Daoy (cell line): ENCODE measurements at regions not wholly inside any gene's neighbourhood (a gene's known extent, or its start where the extent isn't known, plus 50 kb on each side); places are given as distances from the start of the nearest gene placed in this dataset.

Experiments used
- DNase-seq: peaks from one replicate; pipeline ENCODE4 v3.0.0-alpha.2; 2015; ENCODE audit warnings: low read depth

DNA sequence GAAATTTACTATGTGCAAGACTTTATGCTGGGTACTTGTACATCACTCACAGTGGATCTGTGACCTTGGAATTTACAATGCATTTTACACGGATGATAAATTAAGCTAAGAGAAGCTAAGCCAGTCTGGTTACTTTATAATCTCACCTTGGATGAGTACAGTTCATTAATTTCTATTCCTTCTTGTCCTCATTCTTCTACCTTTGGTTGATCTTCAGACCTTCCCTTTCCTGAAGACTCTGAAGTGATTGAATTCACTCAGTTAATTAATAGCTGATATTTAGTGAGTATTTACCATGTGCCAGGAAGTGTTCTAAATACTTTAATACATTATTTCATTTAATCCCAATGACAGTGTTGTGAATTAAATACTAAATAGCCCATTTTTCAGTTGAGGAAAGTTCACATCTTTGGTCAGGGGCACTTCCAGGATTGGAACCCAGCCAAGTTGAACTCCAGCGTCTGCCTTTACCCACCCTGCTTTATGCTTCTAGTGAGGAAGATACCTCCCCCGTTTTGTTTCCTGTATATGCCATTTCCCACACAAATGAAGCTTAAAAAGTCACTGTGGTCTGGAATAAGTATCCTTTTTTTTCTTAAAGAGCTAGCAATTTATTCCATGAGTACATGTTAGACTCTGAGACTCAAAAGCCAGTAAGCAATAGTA lies 146.6 kb downstream of the TLR5 start:
- DNase-seq, result no peak

DNA sequence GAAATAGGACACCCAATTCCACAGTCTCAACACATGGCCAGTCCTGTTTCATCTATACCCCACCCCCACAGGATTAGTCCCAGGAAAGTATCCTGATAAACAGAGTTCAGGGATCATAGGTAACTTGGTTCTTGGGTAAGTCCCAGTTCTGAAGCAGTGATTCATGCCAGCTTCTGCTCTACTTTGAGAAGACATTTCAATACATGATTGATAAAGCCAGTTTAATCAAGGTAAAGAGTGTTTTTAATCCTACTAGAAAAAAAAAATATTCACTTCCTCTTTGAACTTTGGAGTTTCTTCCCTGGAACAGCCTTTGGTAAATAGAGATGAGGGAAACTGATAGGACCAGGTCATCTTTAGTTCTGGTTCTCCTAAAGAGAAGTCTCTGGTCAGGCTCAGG lies 142.4 kb downstream of the TLR5 start:
- DNase-seq, result no peak

DNA sequence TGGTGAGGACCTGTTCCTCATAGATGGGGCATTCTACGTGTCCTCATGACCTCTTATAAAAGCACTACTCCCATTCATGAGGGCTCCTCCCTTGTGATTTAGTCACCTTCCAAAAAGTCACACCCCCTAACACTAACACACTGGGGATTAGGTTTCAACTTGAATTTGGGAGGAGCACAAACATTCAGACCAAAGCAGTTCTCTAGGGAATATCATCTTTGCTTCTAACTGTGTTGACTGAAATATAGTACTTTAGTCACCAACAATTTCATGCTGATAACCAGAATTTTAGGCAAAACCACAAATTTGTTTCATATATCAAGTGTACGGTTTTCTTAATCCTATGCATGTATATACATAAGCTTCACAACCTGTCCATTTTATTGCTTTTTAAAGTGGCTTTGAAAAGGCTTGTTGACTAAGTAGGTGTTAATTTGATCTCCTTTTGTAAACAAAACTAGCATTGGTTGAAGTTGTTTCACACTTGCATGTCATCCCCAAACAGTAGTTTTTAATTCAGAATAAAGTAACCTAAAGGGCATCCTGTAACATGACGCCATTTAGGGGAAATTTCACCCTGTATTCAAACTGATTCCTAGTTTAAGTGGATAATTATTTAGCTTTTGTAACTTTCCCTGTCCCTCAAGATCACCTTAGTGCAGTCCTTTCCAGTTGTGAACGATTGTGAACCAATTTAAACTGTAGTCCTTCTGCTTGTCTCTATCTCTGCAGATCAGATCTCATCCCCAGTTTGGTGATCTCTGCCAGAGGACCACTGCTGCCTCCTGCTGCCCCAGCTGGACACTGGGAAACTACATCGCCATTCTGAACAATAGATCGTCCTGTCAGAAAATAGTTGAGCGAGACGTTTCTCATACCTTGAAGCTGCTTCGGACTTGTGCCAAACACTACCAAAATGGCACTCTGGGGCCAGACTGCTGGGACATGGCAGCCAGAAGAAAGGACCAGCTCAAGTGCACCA lies 141.1 kb downstream of the TLR5 start:
- DNase-seq, result peak; percentile 36

DNA sequence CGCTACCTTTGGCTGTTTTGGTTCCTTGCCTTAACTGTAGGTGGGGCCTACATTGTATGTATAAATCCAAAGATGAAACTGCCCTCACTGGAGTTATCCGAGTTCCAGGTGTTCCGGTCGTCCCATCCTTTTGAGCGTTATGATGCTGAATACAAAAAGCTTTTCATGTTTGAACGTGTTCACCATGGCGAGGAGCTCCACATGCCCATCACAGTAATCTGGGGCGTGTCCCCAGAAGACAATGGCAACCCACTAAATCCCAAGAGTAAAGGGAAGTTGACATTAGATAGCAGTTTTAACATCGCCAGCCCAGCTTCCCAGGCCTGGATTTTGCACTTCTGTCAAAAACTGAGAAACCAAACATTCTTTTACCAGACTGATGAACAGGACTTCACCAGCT lies 139.5 kb downstream of the TLR5 start:
- DNase-seq, result no peak

DNA sequence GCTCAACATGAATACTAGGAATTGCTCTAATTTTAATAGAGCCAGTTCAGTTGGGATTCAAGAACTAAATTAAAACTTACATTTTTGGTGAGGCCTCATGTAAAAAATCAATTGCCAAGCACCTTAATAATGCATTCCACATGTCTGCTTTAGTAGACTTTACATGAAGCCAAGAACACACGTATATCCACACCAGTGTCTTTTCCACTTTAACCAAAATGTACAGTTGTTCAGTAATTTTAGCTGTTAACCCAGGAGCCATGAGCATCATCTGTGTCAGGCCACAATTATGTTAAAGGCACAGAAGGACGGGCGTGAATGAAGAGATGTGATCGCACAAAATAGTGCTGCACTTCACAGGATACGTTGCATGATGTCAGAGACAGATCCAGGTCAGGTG lies 136.7 kb downstream of the TLR5 start:
- DNase-seq, result no peak

DNA sequence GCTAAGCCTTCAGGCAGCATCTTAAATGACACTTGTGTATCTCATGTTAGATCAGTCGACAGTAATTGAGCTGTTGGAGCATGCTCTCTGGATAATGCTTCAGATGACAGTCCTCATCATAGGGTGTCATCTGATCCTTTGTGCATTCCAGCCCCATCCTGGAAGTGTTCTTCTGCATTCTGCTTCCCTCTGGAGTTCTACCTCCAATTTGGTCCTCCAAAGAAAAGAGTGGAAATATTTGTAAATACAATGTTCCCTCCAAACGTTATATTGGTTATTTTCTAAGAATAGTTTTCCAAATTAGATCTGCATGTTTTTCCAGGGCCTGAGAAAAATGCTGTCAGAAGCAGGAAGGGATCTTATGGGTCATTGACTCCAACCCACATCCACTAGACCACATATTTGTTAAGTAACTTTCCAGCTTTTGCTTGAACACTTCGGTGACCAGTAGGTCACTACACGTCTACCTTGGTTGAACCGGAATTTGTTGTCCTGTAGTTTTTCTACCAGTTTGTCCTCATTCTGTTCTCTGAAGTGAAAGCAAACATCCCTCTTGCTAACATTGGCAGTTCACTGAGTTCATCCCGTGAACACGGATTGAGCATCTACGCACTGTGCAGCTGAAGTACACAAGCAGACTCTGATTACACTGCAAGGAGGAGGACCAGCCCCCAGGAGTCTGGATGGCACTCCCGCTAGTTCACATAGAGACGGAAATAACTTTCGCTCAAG lies 136.0 kb downstream of the TLR5 start:
- no peak for DNase-seq

DNA sequence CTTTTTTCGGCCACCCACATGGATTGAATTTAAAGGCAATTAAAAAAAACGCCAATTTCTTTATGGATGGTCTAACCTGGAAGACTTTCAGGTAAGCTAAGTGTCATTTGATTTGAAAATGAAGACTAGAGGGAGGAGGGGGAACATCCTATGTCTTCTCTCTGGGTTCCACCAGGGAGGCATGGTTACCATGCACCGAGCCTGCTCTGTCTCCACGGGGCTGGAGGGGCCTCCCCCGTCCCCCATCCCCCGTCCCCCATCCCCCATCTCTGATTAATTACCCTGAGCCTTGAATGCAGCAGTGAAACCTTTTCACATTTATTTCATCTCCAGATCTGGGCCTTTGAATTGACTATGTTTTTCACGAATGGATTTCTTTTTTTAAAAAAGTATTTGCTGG lies 135.1 kb downstream of the TLR5 start:
- no peak for DNase-seq

DNA sequence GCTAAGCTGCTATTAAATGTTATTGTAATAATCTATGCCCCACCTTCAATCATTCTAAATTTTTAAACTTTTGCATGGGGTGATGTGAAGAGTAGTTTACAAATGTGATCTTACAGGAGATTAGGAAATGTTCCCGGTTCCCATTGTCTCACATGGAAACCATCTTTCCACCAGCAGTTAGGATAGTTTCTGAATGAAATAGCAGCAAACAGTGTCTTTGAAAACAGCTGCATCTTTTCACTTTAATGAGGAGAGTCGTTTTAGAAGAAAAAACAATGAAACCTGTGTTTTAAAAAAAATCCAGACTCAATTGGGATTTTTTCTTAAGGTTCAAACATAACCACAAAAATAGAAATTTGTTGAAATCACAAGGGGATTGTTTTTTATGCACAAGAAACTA lies 134.2 kb downstream of the TLR5 start:
- no peak for DNase-seq

DNA sequence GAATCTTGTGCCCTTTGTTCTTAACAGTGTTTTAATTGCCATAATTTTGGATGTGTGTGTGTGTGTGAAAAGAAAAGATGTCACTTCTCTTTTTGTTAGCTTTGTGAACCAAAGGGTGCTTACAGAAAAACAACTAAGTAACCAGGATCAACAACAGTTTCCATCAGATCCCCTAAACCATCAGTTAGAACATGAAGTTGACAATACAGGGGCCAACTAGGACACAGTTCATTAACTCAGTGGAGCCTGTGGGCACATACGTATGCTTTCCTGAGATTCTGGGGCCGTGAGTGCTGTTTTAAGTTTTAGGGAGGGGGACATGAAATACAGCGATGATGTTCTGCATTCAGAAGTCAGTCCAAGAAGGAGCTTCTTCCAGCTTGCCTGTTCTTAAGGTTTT lies 133.6 kb downstream of the TLR5 start:
- no peak for DNase-seq

DNA sequence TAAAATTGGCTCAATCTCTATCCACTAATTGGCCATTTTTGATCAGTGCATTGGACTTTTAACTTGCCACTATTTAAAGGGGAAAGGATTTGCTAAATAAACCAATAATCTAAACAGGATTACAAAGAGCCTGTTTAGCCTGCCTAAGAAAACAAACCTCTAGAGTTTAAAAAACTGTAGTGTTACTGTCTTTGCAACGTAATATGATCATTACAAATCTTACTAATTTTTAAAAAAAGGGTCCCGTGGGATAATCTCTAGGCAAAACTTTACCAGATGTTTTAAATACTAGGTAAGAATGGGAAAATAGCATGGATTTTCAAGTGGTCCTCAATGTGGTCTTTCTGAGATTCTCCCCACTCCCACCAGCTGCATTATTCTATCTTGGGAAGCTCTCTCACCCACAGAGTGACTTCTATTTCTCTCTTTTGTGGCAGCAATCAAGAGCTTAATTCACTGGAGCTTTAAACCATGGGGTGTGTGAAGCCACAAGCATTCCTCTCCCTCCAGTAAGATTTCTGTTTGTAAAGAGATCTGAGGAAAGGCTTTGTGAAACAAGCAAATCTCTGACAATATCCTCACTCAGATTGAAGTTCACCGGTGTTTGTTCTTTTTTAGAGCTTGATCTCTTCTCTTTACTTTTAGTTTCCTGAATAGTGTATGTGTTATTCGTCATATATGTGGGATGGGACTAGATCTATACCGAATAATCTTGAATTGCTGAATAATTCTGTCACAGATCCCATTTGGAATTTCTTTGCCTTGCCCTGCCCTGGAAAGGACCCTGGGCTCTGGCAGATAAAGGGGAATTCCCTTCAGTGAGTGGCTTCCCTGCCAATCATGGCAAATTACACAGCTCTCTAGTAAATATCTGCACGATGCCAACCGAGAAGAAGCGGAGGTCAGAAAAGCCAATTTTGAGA lies 132.2 kb downstream of the TLR5 start:
- no peak for DNase-seq

DNA sequence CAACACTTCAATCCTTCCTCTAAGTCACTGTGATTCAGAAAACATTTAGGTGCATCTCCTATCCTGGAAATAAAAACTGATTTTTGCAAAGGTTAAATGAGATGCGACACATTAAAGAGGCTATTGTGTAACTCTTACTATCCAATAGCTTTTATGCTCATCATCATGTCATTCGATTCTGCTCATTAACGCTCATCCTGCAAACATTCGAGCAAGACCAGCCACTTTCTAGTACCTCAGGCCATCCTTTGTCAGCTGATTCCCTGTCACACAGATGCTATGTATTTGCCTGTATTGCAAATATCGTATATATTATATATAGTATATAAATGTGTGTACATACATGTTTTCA lies 131.6 kb downstream of the TLR5 start:
- no peak for DNase-seq

DNA sequence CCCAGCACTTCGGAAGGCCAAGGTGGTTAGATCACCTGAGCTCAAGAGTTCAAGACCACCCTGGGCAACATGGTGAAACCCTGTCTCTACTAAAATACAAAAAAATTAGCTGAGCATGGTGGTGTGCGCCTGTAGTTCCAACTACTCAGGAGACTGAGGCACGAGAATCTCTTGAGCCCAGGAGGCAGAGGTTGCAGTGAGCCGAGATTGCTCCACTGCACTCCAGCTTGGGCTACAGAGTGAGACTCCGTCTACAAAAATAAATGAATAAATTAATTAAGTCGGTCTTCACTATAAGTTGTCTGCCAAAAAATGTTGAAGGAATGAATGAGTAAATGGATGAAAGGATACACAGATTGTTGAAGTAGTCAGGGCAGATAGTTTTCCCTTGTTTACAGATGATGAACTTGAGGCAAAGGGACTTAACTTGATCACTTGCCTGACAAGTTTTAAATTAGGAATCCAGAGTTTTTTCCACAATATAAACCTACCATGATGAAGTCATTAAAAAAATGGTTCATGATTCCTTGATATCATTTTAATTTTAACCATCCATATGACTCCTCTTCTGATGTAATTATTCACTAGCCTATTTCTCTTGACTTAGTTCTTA lies 130.8 kb downstream of the TLR5 start:
- DNase-seq, result no peak

DNA sequence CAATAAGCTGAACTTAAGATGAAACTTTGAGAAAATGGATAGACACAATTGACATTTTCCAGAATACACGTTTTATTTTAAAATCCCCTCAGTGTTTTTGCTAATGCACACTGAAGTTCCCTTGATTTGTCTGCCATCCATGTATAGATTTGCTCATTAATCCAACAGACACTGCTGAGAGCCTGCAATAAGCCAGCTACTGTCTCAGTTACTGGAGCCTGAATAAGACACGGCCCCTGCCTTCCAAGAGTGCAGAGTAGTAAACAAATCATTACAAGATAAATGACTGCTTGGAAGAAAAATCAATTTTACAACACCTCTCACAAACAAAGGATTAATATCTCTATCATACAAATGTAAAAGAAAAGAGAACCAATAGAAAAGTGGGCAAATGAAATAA lies 130.1 kb downstream of the TLR5 start:
- DNase-seq, result no peak

DNA sequence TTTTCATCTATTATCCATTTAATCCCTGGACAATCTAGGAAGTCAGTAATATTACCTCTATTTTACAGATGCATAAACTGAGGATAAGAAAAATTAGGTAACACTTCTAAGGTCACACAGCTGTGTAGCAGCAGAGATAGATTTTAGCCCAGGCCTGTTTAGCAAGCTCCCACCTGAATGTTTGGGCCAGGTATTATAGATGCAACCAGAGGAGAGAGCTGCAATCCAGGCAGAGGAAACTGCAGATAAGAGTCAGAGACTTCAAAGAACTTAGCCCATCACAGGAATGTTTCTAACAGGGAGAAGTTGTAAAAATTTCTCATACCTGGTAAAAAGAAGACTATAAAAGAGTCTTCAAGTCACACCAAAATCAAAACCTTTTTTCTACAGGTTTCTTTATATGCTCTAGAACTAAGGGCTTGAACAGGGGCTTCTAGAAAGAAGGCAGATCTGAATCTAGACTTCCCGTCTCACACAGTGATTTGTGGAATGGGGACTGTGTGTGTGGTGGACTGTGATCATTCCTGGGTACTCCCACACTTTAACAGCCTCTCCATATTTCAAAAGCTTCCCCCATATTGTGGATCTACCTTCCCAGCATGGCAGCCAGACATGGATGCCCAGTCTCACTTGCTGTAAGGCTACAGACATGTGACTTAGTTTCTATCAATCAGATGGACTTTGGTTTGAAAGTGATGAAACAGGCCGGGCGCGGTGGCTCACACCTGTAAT lies 128.7 kb downstream of the TLR5 start:
- no peak for DNase-seq

DNA sequence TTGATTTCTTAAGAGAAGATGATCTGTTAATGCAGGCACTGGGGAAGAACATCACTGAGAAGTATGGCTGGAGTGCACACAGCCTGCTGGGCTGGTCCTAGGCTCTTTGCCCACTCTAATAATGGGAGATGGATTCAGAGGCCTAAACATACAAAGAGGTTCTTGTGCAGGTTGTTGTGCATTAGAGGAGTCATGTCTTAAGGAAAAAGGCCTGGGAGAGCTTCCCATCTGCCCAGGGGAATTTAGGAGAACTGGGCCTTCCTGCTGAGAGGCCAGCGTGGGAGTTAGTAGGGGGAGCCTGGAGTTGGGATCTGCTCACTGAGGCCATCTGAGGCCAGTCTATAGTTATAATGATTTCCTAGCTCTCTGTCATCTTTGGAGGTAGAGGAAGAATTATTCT lies 126.7 kb downstream of the TLR5 start:
- DNase-seq, result no peak

DNA sequence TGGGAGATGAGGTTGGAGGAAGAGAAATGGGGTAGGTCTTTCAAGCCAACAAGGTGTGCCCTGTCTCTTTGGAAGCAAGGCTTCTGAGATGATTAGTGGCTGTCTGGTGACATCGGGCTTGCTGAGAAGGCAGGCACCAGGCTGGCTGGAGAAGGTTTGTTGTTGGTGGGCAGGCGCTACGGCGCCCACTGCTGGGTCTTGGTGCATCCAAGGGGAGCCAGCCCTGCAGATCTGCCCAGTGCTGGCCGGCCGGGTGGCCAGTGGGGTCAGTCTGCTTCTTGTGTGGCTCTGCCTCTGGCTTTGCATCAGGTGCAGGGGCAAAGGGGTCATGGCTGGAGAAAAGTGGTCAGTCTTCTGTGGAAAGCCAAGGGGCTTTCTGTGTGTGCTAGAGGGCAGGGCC lies 126.2 kb downstream of the TLR5 start:
- DNase-seq, result no peak

DNA sequence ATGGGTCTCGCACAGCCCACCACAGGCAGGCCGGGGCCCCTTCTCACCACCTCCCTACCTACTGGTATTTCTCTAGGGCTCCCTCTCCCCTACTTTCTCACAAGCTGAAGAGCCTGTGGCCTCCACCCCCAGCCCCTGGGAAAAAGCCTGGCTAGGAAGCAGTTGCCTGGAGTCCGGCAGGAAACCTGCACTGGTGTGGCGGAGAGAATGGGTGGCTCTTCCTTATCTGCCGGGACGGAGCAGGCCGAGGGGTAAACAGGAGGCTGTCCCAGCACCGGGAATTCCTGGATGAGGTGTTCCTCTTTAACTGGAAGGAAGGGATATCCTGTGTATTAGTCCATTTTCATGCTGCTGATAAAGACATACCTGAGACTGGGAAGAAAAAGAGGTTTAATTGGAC lies 125.8 kb downstream of the TLR5 start:
- DNase-seq, result no peak

DNA sequence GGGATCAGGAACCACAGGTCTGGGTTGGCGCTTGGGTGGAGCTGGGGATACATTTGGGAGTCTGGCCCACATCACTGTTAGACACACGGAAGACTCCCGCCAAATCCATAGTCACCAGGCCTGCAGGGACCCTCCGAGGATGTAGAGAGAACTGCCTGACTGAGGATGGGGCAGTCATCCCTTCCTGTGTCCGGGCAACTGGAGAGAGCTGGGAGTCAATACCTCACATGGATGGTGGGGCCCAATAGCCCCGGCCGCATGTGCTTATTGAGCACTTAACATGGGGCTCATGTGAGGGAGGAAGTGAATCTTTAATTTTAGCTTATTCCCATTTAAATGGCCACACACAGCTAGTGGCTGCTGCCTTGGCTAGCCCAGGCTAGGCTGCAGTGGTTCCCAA lies 124.5 kb downstream of the TLR5 start:
- no peak for DNase-seq

DNA sequence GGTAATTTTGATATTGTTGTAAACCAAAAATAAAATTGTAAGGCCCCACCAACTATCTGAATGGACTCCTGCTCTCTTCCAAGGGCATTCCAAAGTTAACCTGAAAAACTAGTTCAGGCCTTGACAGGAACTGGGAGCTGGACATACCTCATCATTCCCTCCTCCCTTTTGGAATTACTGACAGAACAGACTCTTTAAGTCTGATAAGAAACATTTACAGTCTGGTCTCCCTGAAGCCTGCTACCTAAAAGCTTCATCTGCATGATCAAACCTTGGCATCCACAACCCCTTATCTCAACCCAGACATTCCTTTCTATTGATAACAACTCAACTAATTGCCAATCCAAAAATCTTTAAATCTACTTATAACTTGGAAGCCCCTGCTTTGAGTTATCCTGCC lies 123.8 kb downstream of the TLR5 start:
- DNase-seq, result no peak

DNA sequence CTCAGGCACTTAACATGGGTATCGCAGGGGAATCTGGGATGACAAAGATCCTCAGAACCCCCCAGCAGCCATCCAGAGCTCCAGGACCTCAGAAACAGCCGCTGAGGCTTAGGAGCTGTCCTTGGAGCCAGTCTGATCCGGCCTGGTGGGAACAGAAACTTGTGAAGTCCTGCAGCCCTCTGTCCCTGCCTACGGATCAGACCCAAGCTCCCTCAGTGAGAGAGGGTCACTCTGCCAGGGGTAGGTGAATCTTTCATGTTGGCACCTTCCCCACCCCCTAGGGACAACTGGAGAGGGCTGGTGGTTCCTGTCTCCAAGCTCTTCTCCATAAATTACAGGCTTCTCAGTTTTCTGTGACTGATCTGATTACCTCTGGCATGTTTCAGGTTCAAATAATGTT lies 122.3 kb downstream of the TLR5 start:
- no peak for DNase-seq
